Suprapubic skin (tissue), 4 donors: ENCODE measurements at regions not wholly inside any gene's neighbourhood (a gene's known extent, or its start where the extent isn't known, plus 50 kb on each side); places are given as distances from the start of the nearest gene placed in this dataset.

Source experiments
- DNase-seq, 2 donors: peaks; one replicate each; pipeline ENCODE4 v3.0.0-alpha.2; 2019; ENCODE audit warnings: low spot score in 2 of 2
- H3K27ac ChIP-seq: fragments of 200-600 bp; sonication (generic); one replicate; pipeline ENCODE4 v1.5.1; 2019
- H3K27me3 ChIP-seq: fragments of 200-600 bp; sonication (generic); one replicate; pipeline ENCODE4 v1.5.1; 2019
- H3K36me3 ChIP-seq: fragments of 200-600 bp; sonication (generic); one replicate; pipeline ENCODE4 v1.5.1; 2019
- H3K4me1 ChIP-seq: fragments of 200-600 bp; sonication (generic); one replicate; pipeline ENCODE4 v1.5.1; 2019
- H3K4me3 ChIP-seq: fragments of 200-600 bp; sonication (generic); one replicate; pipeline ENCODE4 v1.5.1; 2019; ENCODE audit warnings: mild to moderate bottlenecking
- H3K9me3 ChIP-seq: fragments of 200-600 bp; sonication (generic); one replicate; pipeline ENCODE4 v1.5.1; 2019
- CTCF ChIP-seq, 2 donors: fragments of 200-600 bp in 1 of 2; fragments of 450-650 bp in 1 of 2; sonication (generic) in 1 of 2; IDR thresholded peaks; one replicate each; pipeline ENCODE4 v1.5.1; 2016 to 2019; ENCODE audit warnings: antibody characterized with exemption in 2 of 2, mild to moderate bottlenecking in 1 of 2, moderate library complexity in 1 of 2
- EP300 ChIP-seq: sonication (generic); formaldehyde crosslinking; IDR thresholded peaks from one replicate; pipeline ENCODE4 v1.6.1; 2017; ENCODE audit warnings: antibody characterized with exemption
- POLR2A ChIP-seq, 2 donors: fragments of 450-650 bp; IDR thresholded peaks; one replicate each; pipeline ENCODE4 v1.6.1; 2017; ENCODE audit warnings: antibody characterized with exemption in 2 of 2, mild to moderate bottlenecking in 2 of 2, moderate library complexity in 2 of 2
- POLR2AphosphoS5 ChIP-seq, 3 donors: sonication (generic); formaldehyde crosslinking; IDR thresholded peaks; one replicate each; pipeline ENCODE4 v1.6.1; 2017; ENCODE audit warnings: antibody characterized with exemption in 3 of 3
- WGBS: methylation state at CpG from one replicate; pipeline ENCODE4 v1.1.5; 2018; 5-methylcytosine and 5-hydroxymethylcytosine counted together

GRCh38 chr5:143537056-143537455, 133.6 kb upstream of the NR3C1 start:
- H3K4me1 ChIP-seq: no peaks in the 10 kb centered on the region
- no peak overlapping the region for H3K27ac ChIP-seq
- 80% methylated on average over 2 of the region's 2 CpGs for WGBS
- no peak for DNase-seq
- TF ChIP-seq POLR2AphosphoS5 (IDR thresholded peaks at IDR 0.05): no peak
- TF ChIP-seq CTCF (IDR thresholded peaks at IDR 0.05): no peak
- no peak for TF ChIP-seq EP300
- TF ChIP-seq POLR2A (IDR thresholded peaks at IDR 0.05): no peak
- H3K36me3 ChIP-seq: no peaks in the 10 kb centered on the region
- no peak overlapping the region for H3K4me3 ChIP-seq
- H3K9me3 ChIP-seq: peaks cover 12% of the 10 kb centered on the region
- no peaks in the 10 kb centered on the region for H3K27me3 ChIP-seq

GRCh38 chr5:143536364-143536763, 132.9 kb upstream of the NR3C1 start:
- Histone ChIP-seq H3K27me3 (no peaks in the 10 kb centered on the region), H3K27ac (no peak overlapping the region), H3K36me3 (no peaks in the 10 kb centered on the region), H3K4me3 (no peak overlapping the region), H3K9me3 (peaks cover 12% of the 10 kb centered on the region), H3K4me1 (no peaks in the 10 kb centered on the region)
- no peak for TF ChIP-seq POLR2AphosphoS5 (IDR thresholded peaks at IDR 0.05)
- TF ChIP-seq CTCF (IDR thresholded peaks at IDR 0.05): no peak
- TF ChIP-seq EP300: no peak
- TF ChIP-seq POLR2A (IDR thresholded peaks at IDR 0.05): no peak
- WGBS: 93% methylated on average over 3 of the region's 3 CpGs
- DNase-seq: peak in 1 of 2 donors; percentile 55

GRCh38 chr5:143534761-143535154, 131.3 kb upstream of the NR3C1 start:
- Histone ChIP-seq H3K27ac (no peak overlapping the region), H3K27me3 (no peaks in the 10 kb centered on the region), H3K36me3 (no peaks in the 10 kb centered on the region), H3K9me3 (peaks cover 8% of the 10 kb centered on the region), H3K4me3 (no peak overlapping the region), H3K4me1 (no peaks in the 10 kb centered on the region)
- 89% methylated on average over 6 of the region's 6 CpGs for WGBS
- TF ChIP-seq POLR2AphosphoS5 (IDR thresholded peaks at IDR 0.05): no peak
- no peak for TF ChIP-seq EP300
- no peak for TF ChIP-seq CTCF (IDR thresholded peaks at IDR 0.05)
- TF ChIP-seq POLR2A (IDR thresholded peaks at IDR 0.05): no peak
- no peak for DNase-seq

- H3K27me3 ChIP-seq: no peaks in the 10 kb centered on the region
- no peaks in the 10 kb centered on the region for H3K4me1 ChIP-seq
- WGBS: 86% methylated on average over 3 of the region's 3 CpGs
Measured at GRCh38 chr5:143533978-143534760, 130.7 kb upstream of the NR3C1 start.

More at GRCh38 chr5:143533978-143534760, 130.7 kb upstream of the NR3C1 start:
- DNase-seq: no peak
- no peaks in the 10 kb centered on the region for H3K36me3 ChIP-seq
- H3K4me3 ChIP-seq: no peak overlapping the region
- TF ChIP-seq CTCF (IDR thresholded peaks at IDR 0.05) (no peak), POLR2AphosphoS5 (IDR thresholded peaks at IDR 0.05) (no peak), POLR2A (IDR thresholded peaks at IDR 0.05) (no peak), EP300 (no peak)
- peaks cover 2% of the 10 kb centered on the region for H3K9me3 ChIP-seq
- no peak overlapping the region for H3K27ac ChIP-seq
